Tibial nerve (tissue), 3 donors: ENCODE measurements at regions not wholly inside any gene's neighbourhood (a gene's known extent, or its start where the extent isn't known, plus 50 kb on each side); places are given as distances from the start of the nearest gene placed in this dataset.
"Not testable (repeated sequence)": the region's sequence is repeated elsewhere in the genome, so short reads cannot be mapped to it uniquely, and the experiment has no call there.

ENCODE experiments used
- EP300 ChIP-seq, 2 donors: sonication (generic); formaldehyde crosslinking; IDR thresholded peaks; one replicate each; pipeline ENCODE4 v1.6.1; 2017; ENCODE audit warnings: antibody characterized with exemption in 2 of 2, mild to moderate bottlenecking in 1 of 2
- POLR2A ChIP-seq, 2 donors: fragments of 450-650 bp; IDR thresholded peaks; one replicate each; pipeline ENCODE4 v1.6.1; 2017; ENCODE audit warnings: antibody characterized with exemption in 2 of 2, mild to moderate bottlenecking in 2 of 2, moderate library complexity in 2 of 2

- not testable (repeated sequence) for TF ChIP-seq EP300, POLR2A (IDR thresholded peaks at IDR 0.05)
These were observed 165.3 kb downstream of the OR2B2 start for GRCh38 chr6:27746860-27747259.
